Hepatocyte (in vitro differentiated cells): ENCODE measurements at regions not wholly inside any gene's neighbourhood (a gene's known extent, or its start where the extent isn't known, plus 50 kb on each side); places are given as distances from the start of the nearest gene placed in this dataset.

Experiments
- DNase-seq: peaks from one replicate; pipeline ENCODE4 v3.0.0-alpha.2; 2016; ENCODE audit warnings: low spot score
- H2AFZ ChIP-seq: fragments of 200-600 bp; sonication (generic); 2 replicates; pipeline ENCODE4 v1.6.0; 2016; ENCODE audit warnings: antibody characterized with exemption, mild to moderate bottlenecking
- H3K27ac ChIP-seq: fragments of 200-600 bp; sonication (generic); 2 replicates; pipeline ENCODE4 v1.5.1; 2016; ENCODE audit warnings: mild to moderate bottlenecking
- H3K27me3 ChIP-seq: fragments of 200-600 bp; sonication (generic); 2 replicates; pipeline ENCODE4 v1.6.1; 2016
- H3K36me3 ChIP-seq: fragments of 200-600 bp; sonication (generic); replicated peaks from 2 replicates; pipeline ENCODE4 v1.5.1; 2016; ENCODE audit warnings: low read depth; ENCODE audit not compliant: insufficient read depth
- H3K4me1 ChIP-seq: fragments of 200-600 bp; sonication (generic); 2 replicates; pipeline ENCODE4 v1.5.1; 2016; ENCODE audit warnings: mild to moderate bottlenecking, moderate library complexity; ENCODE audit not compliant: insufficient read depth
- H3K4me2 ChIP-seq: fragments of 200-600 bp; sonication (generic); 2 replicates; pipeline ENCODE4 v1.6.0; 2016
- H3K4me3 ChIP-seq: fragments of 200-600 bp; sonication (generic); 2 replicates; pipeline ENCODE4 v1.5.1; 2016; ENCODE audit warnings: mild to moderate bottlenecking
- H3K79me2 ChIP-seq: fragments of 200-600 bp; sonication (generic); 2 replicates; pipeline ENCODE4 v1.6.0; 2017; ENCODE audit warnings: mild to moderate bottlenecking
- H3K9me2 ChIP-seq: fragments of 200-600 bp; sonication (generic); replicated peaks from 2 replicates; pipeline ENCODE4 v1.6.0; 2017; ENCODE audit warnings: mild to moderate bottlenecking; ENCODE audit not compliant: insufficient read depth
- H3K9me3 ChIP-seq: fragments of 200-600 bp; sonication (generic); 2 replicates; pipeline ENCODE4 v1.5.1; 2016; ENCODE audit warnings: low read depth, mild to moderate bottlenecking
- H4K20me1 ChIP-seq: fragments of 200-600 bp; sonication (generic); 2 replicates; pipeline ENCODE4 v1.6.0; 2016; ENCODE audit warnings: mild to moderate bottlenecking; ENCODE audit not compliant: insufficient read depth, poor library complexity, severe bottlenecking
- EZH2 ChIP-seq: fragments of 200-600 bp; sonication (generic); IDR thresholded peaks from 2 replicates; pipeline ENCODE4 v1.6.1; 2016; ENCODE audit warnings: antibody characterized with exemption, mild to moderate bottlenecking, borderline replicate concordance
- EZH2phosphoT487 ChIP-seq: fragments of 200-600 bp; sonication (generic); IDR thresholded peaks from one replicate; pipeline ENCODE4 v1.6.1; 2018; ENCODE audit warnings: antibody characterized with exemption, mild to moderate bottlenecking, low read depth, moderate library complexity; ENCODE audit not compliant: unreplicated experiment, severe bottlenecking
- WGBS: methylation state at CpG from one replicate; pipeline ENCODE4 v1.1.6; 2016; ENCODE audit warnings: low lambda C conversion rate; ENCODE audit errors: missing lambda C conversion rate; 5-methylcytosine and 5-hydroxymethylcytosine counted together
- TF ChIP-seq, protein P1 (sequence below): fragments of 200-600 bp; sonication (generic); IDR thresholded peaks from 2 replicates; pipeline ENCODE4 v1.5.1; 2016; ENCODE audit warnings: antibody characterized with exemption, mild to moderate bottlenecking; ENCODE audit not compliant: poor library complexity

DNA sequence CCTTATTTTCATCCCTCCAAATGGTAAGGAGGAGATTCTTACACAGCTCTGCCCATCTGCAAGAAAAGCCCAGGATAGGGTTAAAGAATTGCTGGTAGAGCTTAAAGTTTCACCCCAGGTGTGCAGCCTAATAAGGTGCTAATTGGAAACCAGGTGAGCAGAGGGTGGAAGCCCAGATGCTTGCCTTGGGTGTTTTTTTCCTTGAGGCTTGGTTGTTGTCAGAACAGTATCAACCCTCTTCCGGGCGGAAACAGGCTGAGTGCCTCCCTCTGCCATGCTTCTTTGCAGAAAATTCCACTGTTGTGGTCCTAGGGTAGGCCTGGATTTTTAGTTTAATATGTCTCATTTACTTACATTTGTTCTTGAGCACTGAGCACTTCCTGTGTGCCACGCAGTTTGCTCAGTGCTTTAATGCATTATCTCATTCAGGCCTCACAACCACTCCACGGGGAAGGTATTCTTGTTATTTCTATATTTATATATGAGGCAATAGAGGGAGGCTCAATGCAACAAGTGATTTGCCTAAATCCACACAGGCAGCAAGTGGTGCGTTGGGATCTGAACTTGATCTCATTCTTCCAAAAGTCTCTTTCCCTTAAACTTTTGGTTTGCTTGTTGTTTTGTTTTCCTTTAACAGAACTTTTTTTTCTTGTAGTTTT, 115.0 kb upstream of the LRIG1 start:
- 63% methylated on average over 5 of the region's 5 CpGs for WGBS
- H4K20me1 ChIP-seq = no peaks in the 10 kb centered on the region
- H3K4me1 ChIP-seq = no peaks in the 10 kb centered on the region
- H2AFZ ChIP-seq = no peak overlapping the region
- no peak overlapping the region for H3K4me2 ChIP-seq
- TF ChIP-seq, protein P1, sequence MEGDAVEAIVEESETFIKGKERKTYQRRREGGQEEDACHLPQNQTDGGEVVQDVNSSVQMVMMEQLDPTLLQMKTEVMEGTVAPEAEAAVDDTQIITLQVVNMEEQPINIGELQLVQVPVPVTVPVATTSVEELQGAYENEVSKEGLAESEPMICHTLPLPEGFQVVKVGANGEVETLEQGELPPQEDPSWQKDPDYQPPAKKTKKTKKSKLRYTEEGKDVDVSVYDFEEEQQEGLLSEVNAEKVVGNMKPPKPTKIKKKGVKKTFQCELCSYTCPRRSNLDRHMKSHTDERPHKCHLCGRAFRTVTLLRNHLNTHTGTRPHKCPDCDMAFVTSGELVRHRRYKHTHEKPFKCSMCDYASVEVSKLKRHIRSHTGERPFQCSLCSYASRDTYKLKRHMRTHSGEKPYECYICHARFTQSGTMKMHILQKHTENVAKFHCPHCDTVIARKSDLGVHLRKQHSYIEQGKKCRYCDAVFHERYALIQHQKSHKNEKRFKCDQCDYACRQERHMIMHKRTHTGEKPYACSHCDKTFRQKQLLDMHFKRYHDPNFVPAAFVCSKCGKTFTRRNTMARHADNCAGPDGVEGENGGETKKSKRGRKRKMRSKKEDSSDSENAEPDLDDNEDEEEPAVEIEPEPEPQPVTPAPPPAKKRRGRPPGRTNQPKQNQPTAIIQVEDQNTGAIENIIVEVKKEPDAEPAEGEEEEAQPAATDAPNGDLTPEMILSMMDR = no peak
- TF ChIP-seq EZH2 (no peak), EZH2phosphoT487 (no peak)
- no peaks in the 10 kb centered on the region for H3K27me3 ChIP-seq
- no peaks in the 10 kb centered on the region for H3K36me3 ChIP-seq
- H3K79me2 ChIP-seq = no peaks in the 10 kb centered on the region
- H3K9me2 ChIP-seq = no peaks in the 10 kb centered on the region
- no peak overlapping the region for H3K4me3 ChIP-seq
- DNase-seq = no peak
- H3K27ac ChIP-seq = no peak overlapping the region
- H3K9me3 ChIP-seq = no peaks in the 10 kb centered on the region

DNA sequence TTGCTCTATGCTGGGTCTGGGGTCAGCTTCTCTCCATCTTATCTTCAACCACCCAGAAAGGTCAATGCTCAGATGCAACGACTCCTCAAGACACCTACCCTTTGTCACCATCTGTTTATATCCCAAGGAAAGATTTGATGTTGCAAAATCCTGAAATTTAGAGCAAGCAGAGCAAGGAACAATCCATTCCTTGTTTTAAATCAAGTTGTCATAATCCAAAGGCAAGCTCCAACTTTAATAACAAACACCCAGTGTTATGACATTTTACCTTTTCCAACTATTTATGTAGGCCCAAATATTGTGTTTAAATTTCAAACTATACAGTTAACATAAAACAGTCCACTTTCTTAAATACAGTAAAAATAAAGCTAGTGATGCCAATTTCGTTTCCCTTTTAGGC, 116.5 kb upstream of the LRIG1 start:
- H3K79me2 ChIP-seq = no peaks in the 10 kb centered on the region
- H3K4me1 ChIP-seq = no peaks in the 10 kb centered on the region
- H2AFZ ChIP-seq = no peak overlapping the region
- no peaks in the 10 kb centered on the region for H3K9me2 ChIP-seq
- H3K27me3 ChIP-seq = no peaks in the 10 kb centered on the region
- H3K27ac ChIP-seq = no peak overlapping the region
- TF ChIP-seq, protein P1 = no peak
- TF ChIP-seq EZH2 (no peak), EZH2phosphoT487 (no peak)
- H3K36me3 ChIP-seq = no peaks in the 10 kb centered on the region
- no peak for DNase-seq
- H3K4me3 ChIP-seq = no peak overlapping the region
- WGBS = 88% methylated on average over 2 of the region's 2 CpGs
- H3K4me2 ChIP-seq = no peak overlapping the region
- no peaks in the 10 kb centered on the region for H4K20me1 ChIP-seq
- no peaks in the 10 kb centered on the region for H3K9me3 ChIP-seq

DNA sequence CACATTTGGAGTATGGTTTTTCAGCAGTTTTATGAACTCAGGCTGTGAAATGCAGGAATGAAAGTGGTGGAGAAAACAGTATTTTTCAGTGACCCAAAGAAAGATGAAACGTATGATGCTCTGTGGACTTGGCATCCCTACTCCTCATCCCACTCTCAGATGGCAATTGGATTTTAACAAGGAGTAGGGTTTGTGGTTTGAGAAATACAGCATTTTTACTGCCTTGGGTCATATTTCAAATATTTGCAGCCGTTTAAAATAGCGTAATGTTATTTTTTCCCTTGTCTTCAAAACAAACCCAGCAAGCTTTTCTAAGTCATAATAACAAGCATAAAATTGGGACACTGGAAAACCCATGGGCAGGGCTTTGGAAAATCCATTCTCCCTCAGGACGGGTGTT, 117.2 kb upstream of the LRIG1 start:
- no peaks in the 10 kb centered on the region for H3K4me1 ChIP-seq
- H3K79me2 ChIP-seq = no peaks in the 10 kb centered on the region
- no peak overlapping the region for H3K4me2 ChIP-seq
- H3K36me3 ChIP-seq = no peaks in the 10 kb centered on the region
- H4K20me1 ChIP-seq = no peaks in the 10 kb centered on the region
- H2AFZ ChIP-seq = no peak overlapping the region
- no peak overlapping the region for H3K4me3 ChIP-seq
- no peak for DNase-seq
- WGBS = 70% methylated on average over 4 of the region's 4 CpGs
- no peaks in the 10 kb centered on the region for H3K9me3 ChIP-seq
- no peak overlapping the region for H3K27ac ChIP-seq
- H3K27me3 ChIP-seq = no peaks in the 10 kb centered on the region
- TF ChIP-seq, protein P1 = no peak
- TF ChIP-seq EZH2phosphoT487 (no peak), EZH2 (no peak)
- H3K9me2 ChIP-seq = no peaks in the 10 kb centered on the region
